ENCODE measurements at regions not wholly inside any gene's neighbourhood (a gene's known extent, or its start where the extent isn't known, plus 50 kb on each side); places are given as distances from the start of the nearest gene placed in this dataset.
"Not testable (repeated sequence)": the region's sequence is repeated elsewhere in the genome, so short reads cannot be mapped to it uniquely, and the experiment has no call there.

DNA sequence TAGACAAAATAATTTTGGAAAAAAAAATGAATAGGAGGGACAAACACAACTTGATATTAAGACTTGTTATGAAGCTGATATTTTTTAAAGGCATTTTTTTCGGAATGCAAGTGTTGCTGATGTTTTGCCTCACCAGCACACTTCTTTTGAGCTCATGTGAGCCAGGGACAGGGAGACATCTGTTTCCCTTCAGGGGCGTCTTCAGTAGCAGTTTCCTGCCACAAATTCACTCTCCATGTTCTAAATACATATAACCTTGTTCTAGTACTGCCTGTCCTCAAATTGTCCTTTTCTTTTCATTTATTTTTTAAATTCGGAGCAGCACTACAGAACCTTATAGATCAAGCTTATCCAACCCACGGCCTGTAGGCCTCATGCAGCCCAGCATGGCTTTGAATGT, 316.0 kb upstream of the PAPPA start:
- no peak for DNase-seq

DNA sequence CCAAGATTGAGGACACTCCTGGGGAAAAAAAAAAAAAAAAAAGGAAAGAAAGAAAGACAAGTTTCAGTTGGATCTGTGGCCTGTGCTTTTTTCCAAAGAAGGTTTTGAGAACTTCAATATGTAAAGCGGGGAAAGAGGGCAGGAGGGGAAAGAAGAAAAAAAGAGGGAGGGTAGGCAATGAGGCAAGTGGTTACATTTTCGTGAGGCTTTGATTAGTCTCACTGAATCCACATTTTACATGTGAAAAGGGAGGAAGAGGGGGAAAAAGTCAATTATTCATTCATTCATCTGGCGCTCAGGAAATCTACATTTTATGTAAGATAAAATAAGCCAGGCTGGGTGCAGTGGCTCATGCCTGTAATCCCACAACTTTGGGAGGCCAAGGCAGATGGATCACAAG, 315.2 kb upstream of the PAPPA start:
- no peak for DNase-seq

- DNase-seq: not testable (repeated sequence)
Observed at GRCh38 chr9:115844433-115844832, 309.2 kb upstream of the PAPPA start.

DNA sequence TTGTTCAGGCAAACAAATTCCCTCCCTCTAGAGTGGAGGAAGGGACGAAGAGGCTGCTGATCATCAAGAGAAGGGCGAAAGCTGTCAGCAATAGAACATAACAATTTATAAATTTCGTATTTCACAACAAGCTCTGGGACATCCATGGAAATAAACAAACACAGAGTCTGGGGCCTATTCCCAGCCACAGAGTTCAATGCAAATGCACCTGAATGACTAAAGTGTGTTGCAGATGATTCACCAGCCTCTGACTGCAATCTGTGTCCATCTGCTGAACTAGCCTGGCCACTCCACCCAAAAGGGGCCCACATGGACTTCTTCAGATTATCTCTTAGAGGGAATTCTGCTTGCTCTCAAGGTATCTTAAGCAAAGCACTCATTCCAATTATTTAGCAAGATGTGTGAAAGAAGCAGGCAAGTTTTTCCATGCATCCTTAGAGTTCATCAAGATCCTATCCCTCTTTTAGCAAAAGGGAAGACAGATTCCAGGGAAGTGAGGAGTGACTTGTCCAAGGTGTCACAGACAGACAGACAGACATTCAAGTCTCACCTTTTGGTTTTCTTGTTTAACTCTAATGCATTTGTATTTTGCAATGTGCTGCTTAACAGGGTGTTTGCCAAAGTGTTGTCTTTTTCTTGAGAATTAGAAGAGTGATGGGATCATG, 307.8 kb upstream of the PAPPA start:
- no peak for DNase-seq

DNA sequence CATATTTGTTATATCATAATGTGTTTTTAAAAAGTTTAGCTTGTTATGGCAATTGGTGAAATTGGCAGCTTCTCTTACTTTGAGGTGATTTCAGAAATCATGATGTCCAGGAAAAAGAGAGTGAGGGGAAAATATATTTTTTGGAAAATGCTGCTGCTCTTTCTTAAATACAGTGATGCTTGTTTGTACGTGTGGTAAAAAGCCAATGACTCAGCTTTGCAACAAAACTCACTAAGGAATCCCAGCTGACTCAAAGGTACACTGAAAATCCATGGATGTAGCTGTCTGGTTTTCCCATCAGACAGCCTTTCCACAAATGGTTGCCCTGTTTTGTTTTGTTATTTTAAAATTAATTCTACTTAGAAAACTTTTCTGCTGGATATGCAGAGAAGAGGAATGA, 306.4 kb upstream of the PAPPA start:
- no peak for DNase-seq

GRCh38 chr9:115849679-115850412, 303.7 kb upstream of the PAPPA start:
- no peak for DNase-seq

DNA sequence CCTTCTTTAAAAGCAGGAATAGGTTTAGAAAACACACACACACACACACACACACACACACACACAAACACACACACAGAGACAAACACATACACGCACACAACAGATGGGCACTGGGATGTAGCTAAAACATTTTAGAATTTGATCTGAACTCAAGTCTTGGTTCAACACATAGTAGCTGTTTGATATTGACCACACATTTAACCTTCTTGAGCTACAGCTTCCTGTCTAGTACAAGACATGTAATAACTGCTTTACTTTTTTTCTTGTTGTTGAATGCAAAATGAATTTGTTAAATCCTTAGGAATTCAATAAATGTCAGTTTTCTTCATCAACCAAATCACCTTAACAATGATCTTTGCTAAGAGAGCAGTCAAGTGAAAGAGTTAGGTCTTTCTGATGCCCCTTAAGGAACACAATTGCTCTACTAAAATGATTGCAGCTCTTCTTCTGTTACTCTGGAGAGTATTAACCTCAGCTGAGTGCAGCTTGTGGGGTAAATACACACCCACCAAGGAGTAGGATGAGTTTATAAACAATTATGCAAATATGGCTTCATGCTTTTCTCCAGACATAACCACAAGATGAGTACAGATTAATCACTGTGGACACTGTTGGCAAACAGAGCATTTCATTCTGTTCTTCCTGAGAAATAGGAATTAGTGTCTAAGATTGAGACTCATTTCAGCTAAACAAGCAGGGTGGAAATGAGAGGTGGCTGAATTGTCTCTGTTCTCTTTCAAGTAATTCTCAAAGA, 302.9 kb upstream of the PAPPA start:
- DNase-seq: no peak

DNA sequence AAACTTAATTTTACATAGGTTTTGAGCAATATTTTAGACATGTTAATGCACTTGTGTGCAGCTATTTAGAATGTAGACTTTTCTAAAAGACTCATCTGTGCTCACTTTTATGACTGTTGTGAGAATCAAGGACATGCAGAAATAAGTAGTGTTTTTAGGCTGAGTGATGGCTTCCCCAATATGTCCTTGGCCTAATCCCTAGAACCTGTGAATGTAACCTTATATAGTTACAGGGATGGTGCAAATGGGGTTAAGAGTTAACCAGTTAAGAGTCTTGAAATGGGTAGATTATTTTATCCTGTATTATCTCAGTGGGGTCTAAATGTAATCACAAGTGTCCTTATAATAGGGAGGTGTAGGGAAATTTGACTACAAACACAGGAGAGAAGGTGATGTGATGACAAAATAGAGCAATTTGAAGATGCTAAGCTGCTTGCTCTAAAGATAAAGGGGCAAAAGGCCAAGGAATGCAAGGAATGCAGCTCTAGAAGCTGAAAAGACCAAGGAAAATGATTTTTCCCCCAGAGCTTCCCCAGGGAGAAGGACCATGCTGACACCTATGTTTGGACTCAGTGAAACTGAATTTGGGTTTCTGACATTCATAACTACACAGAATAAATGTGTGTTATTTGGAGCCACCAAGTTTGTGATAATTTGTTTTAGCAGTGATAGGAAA, 298.0 kb upstream of the PAPPA start:
- no peak for DNase-seq

DNA sequence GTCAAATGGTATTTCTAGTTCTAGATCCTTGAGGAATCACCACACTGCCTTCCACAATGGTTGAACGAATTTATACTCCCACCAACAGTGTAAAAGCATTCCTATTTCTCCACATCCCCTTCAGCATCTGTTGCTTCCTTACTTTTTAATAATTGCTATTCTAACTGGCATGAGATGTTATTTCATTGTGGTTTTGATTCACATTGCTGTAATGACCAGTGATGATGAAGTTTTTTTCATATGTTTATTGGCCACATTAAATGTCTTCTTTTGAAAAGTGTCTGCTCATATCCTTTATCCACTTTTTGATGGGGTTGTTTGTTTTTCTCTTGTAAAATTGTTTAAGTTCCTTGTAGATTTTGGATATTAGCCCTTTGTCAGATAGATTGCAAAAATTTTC, 295.2 kb upstream of the PAPPA start:
- not testable (repeated sequence) for DNase-seq

GRCh38 chr9:115862021-115862420, 291.6 kb upstream of the PAPPA start:
- no peak for DNase-seq

GRCh38 chr9:115864581-115864980, 289.0 kb upstream of the PAPPA start:
- DNase-seq: no peak

GRCh38 chr9:115867326-115867725, 286.3 kb upstream of the PAPPA start:
- no peak for DNase-seq

DNA sequence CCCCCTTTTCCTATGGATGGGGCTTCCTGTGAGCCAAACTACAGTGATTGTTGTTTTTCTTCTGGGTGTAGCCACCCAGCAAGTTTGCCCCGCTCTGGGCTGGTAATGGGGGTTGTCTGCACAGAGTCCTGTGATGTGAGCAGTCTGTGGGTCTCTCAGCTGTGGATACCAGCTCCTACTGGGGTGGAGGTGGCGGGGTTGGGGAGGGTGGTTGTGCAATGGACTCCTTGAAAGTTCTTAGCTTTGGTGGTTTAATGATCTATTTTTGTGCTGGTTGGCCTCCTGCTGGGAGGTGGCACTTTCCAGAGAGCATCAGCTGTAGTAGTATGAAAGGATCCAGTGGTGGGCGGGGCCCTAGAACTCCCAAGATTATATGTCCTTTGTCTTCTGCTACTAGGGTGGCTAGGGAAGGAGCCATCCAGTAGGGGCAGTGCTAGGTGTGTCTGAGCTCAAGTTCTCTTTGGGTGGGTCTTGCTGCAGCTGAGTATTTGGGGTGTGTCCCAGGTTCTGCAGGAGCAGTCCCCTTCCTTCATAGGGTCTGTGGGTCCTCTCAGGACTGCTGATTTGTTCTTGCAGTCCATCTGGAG, 275.6 kb upstream of the PAPPA start:
- DNase-seq: no peak

DNA sequence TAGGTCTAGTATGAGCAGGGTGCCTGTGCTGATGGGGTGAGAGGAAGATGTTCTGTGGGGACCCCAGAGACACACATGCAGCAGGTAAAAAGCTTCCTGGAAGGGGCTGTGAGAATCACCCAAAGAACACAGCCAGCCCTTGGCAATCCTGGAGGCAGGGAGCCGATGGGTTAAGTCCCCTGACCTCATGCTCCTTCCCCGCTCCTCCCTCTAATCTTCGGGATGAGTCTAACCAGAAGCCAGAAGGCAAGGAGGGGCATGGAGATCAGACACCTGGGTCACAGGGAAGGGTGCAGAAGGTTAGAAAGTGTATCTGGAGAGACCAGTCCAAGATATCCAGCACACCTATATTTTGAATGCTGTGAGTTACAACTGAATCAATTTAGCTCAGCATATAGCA, 274.1 kb upstream of the PAPPA start:
- no peak for DNase-seq

- DNase-seq: no peak
Observed at GRCh38 chr9:115880221-115880885, 273.2 kb upstream of the PAPPA start.

- DNase-seq: no peak
Observed at GRCh38 chr9:115882911-115883310, 270.7 kb upstream of the PAPPA start.

DNA sequence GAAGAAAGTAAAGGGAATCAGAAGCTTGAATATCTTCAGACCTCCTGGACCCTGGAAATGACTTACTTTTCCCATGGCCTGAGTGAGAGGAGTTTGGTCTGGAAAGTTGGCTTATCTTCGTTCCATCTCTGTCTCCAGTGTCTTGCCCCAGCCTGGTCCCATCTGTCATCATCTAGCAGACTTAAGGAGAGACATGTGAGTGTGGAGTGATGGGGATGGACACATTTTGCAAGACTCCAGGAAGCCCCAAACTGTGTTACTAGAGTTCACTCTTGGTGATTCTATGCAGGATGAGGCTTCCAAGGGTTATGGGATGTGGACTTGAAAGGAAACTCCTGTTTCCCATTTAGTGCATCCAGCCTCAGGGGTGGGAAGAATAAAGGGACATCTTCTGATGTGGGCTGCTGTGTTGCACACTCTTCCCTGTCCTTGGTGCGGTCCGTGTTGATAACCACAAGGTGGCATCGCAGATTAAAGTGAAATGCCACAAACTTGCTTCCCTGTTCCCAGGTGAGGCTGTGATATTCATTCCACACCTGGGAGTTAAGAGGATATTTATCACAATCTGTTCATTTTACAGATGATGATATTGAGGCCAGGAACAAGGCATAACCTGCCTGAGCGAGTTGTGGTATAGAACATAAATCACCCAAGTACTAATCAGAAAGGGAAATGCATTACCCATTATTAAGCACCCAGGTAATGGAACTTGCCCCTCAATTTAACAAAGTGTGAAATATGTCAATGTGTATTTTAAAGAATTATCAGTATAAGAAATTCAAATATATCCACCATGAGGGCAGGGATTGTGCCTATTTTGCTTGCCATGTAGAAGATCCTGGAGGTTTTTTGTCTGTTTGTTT, 269.9 kb upstream of the PAPPA start:
- no peak for DNase-seq

GRCh38 chr9:115884846-115885245, 268.7 kb upstream of the PAPPA start:
- no peak for DNase-seq

- DNase-seq: no peak
Observed at GRCh38 chr9:115888131-115888530, 265.5 kb upstream of the PAPPA start.

- no peak for DNase-seq
Observed at GRCh38 chr9:115891929-115892328, 261.7 kb upstream of the PAPPA start.

GRCh38 chr9:115898478-115898877, 255.1 kb upstream of the PAPPA start:
- not testable (repeated sequence) for DNase-seq

Data from activated CD4-positive, alpha-beta T cell treated with anti-CD3 and anti-CD28 coated beads, Interleukin-2, Interleukin-6, amounts not matched to agents 100 ng/mL and 50 ng/mL, durations not matched to agents 16 hours and 8 hours (primary cell).